ENCODE measurements at regions not wholly inside any gene's neighbourhood (a gene's known extent, or its start where the extent isn't known, plus 50 kb on each side); places are given as distances from the start of the nearest gene placed in this dataset.

- DNase-seq (ENCODE audit: low read depth, low spot score), result no peak
Measured at GRCh38 chr11:127649071-127649470, 648.5 kb upstream of the KIRREL3 start.

DNA sequence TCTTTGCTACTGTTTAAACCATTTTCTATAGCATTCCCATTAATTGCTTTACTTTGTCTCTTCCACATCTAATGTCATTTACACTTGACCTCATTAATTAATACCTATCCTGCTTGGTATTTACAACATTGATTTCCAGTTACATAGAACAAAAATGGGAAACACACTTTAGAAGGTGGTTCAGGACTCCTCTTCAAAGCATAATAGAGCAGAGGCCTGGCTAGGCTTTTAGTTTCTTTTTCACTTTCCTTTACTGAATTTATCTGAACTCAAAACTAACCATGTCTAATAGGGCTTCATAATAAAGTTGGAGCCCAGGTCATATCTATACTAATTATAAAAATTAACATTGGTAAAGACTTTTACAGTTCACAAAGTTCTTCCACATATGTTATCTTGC is 648.0 kb upstream of the KIRREL3 start:
- DNase-seq (ENCODE audit: low read depth, low spot score), result no peak

- no peak for DNase-seq (ENCODE audit: low read depth, low spot score)
Measured at GRCh38 chr11:127644366-127644765, 643.8 kb upstream of the KIRREL3 start.

- no peak for DNase-seq (ENCODE audit: low read depth, low spot score)
Measured at GRCh38 chr11:127643268-127644058, 642.9 kb upstream of the KIRREL3 start.

DNA sequence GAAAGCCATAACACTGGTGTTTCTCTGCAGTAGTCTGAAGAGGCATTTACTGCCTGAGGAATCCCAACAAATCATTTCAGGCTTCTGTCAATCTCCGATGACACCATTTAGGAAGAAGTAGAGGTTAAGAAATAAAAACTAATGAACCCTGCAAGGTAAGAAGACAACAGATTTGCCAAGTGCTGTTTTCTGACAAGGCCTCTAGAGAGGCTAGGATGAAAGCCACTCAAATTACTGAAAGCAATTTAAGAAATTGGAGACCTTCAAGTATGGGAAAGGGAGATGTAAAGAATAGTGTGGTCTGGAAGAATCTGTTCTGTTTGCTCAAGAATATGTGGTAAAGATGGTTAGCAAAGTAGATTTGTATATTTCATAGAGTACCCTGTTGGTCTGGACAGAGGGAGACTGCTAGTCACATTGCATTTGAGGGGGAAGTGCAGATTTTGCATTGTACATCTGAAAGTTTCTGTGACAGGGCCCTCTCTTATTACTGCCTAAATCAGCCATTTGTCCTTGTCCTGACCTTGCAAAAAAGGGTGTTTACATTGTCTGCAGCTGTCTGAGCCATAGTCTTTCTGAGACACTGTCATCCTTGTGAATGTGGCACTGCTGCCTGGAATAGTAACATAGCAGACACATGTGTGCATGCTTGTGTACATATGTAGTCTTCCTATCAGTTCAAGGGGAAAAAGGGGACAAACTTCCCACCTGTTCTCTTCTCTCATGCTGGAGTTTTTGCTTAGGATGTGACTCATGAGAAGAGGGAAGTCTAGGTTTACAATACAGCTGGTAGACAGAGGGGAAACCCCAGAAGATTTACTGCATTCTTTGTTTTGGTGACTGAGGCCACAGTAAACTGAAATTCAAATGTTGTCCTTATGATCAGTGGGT is 640.2 kb upstream of the KIRREL3 start:
- peak; percentile 57 for DNase-seq (ENCODE audit: low read depth, low spot score)

DNA sequence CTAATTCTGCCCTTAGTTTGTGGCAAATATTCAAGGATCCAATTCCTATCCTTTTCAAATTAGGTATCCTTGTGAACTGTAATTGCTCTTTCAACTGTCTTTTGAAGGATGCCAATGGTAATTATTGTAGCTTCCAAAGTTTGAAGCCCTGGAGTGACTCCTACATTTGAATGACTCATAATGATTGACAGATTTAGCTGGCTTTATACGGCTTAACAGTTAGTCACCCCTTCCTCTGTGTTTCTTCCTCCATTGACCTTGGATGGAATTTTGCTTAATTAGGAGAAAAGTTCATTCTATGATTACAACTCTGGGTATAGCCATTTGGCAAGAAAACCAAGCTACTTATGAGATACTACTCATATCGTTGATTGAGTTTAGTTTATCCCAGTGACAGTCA is 639.3 kb upstream of the KIRREL3 start:
- DNase-seq (ENCODE audit: low read depth, low spot score), result peak; percentile 68

DNA sequence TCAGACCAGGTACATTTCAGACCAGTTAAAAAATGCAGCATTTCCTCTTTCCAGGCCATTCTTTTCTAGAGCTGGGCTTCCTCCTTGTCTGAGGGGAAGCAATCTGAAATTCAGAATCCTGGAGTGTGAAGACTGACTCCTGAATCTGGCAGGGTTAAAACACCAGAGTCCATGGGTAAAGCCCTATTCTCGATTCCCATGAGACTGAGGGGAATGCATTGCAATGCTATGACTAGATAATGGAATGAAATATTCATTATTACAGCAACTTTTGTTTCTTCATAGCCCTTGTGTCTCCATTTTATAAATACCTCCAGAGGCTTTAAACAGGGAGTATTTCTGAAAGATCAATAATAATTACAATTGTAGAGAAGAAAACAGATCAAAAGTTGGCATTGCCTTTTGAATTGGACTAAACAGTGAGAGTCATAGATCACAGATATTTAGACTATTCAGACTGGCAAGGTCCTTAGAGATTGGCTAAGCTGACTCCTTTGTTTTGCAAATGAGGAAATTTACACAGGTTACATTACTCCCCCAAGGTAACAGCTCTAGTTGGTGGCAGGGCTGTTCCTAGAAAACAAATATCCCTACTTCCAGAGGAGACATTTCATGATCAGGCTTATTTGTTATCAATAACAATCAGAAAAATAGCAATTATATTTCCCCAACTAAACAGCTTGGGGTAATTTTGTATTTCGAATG is 632.6 kb upstream of the KIRREL3 start:
- DNase-seq (ENCODE audit: low read depth, low spot score), result no peak

DNA sequence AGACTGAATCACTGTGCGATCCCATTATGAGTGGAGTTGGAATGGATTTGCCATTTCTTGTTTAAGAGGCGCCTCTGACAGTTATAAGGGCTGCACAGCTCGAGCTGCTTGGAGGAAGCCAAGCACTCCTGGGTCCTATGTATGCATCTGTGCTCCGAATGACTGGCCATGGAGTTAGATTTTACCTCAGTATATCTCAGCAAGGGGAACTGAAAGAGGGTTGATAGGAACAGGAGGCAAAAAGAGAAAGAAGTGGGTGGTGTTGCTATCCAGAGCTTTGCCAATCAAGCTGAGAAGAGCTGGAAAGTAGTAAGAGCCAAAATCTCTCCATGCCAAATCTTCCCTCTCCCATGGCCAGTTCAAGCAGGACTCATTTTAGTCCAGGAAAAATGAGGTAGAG is 632.0 kb upstream of the KIRREL3 start:
- no peak for DNase-seq (ENCODE audit: low read depth, low spot score)

DNA sequence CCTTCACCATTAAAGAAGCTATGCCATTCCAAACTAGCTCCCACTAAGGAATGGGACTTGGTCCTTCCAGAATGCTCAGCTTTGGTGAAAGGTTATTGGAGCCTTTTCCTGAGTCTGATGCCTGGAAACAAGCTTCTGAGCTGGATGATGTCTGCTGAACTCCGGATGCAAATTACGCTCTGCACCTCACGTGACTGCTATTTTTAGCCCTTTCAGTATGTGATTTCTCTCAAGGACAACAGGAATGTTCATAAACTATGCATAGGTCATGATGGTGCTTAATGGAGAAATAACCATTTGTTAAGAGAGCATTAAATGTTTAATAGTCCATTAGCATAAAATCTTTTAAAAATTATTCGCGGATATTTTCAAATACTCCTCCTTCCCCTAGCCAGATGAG is 631.4 kb upstream of the KIRREL3 start:
- DNase-seq (ENCODE audit: low read depth, low spot score), result no peak

- no peak for DNase-seq (ENCODE audit: low read depth, low spot score)
Measured at GRCh38 chr11:127629200-127629599, 628.6 kb upstream of the KIRREL3 start.

DNA sequence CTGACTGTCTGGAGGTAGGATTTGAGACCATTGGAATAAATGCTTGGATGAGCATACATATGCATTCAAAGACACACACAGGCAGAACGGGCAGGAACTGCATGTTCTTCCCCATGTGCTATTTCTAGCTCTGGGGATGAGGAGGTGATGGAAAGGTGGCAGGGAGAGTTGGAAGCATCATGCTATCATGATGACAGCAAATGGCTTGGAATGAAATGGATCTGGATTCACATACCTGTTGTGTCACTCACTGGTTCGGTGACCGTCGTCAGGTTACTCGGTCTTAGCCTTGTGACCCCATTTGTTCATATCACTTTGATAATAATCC is 627.9 kb upstream of the KIRREL3 start:
- no peak for DNase-seq (ENCODE audit: low read depth, low spot score)

DNA sequence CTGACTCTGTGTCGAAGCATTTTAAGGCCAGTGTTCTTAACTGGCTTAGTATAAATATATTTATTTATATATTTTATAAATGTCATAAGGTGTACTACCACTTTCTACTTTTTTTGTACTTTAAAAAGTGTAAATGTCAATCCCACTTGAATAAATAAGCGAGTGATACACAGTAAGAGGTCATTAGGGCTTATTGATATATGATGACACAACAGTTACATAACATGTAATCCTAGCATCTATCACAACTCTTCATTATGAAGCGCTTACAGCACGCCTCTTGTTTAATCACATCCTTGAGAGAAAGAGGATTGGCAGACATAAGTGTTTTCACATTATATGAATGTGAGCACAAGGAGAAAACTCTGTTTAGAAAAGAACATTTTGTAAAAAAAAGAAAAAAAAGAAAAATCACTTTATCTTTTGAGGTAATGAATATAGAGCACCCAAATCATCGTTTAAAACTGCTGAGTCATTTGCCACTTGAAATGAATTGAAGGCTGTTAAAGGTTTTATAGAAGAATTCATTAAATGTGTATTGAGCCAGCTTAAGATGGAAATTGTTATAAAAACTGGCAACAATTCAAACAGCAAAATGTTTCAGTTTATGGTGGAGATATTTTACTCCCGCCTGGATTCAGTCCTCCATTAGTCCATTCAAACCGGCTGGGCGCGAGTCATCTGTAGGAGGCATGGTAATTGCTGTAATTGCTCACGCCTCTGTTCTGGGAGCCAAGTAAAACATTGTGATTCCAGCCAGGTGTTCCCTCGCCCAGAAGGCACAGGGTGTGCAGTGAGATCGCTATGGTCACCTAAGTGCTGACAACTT is 627.3 kb upstream of the KIRREL3 start:
- peak; percentile 52 for DNase-seq (ENCODE audit: low read depth, low spot score)

- no peak for DNase-seq (ENCODE audit: low read depth, low spot score)
Measured at GRCh38 chr11:127627204-127627603, 626.6 kb upstream of the KIRREL3 start.

GRCh38 chr11:127625402-127625801 is 624.8 kb upstream of the KIRREL3 start:
- no peak for DNase-seq (ENCODE audit: low read depth, low spot score)

DNA sequence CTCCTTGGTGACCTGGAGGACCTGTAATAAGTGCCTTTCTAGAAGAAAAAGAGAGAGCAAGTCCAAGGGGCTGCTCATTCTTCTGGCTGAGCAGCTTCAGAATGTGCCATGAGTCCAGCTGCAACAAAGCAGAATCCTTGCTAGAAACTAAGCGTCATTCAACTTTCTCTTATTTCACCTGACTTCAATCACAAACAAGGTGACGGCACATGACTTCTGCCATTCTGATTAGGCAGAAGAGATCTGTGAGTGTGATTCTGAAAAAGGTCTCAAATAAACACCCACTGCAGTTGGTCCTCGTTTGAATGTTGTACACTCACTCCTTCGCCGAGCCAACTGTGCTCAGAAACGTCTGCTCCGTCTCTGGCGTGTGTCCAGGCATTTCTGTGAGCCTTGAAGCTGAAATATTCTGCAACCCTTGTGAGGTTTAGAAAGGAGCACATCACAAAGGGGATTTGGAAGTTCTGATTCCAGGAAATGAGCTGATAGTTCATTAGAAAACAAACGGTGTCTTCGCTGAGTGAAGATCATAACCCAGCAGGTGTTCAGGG is 623.8 kb upstream of the KIRREL3 start:
- DNase-seq (ENCODE audit: low read depth, low spot score), result peak; percentile 73

- DNase-seq (ENCODE audit: low read depth, low spot score), result no peak
Measured at GRCh38 chr11:127622686-127623085, 622.1 kb upstream of the KIRREL3 start.

- no peak for DNase-seq (ENCODE audit: low read depth, low spot score)
Measured at GRCh38 chr11:127620671-127621070, 620.1 kb upstream of the KIRREL3 start.

DNA sequence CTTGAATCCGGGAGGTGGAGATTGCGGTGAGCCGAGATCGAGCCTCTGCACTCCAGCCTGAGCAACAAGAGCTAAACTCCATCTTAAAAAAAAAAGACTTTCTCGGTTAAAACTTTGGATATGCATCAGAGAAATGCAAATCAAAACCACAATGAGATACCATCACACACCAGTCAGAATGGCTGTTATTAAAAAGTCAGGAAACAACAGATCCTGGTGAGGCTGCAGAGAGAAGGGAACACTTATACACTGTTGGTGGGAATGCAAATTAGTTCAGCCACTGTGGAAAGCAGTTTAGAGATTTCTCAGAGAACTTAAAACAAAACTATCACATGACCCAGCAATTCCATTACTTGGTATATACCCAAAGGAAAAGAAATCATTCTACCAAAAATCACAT is 619.4 kb upstream of the KIRREL3 start:
- peak; percentile 70 for DNase-seq (ENCODE audit: low read depth, low spot score)

- no peak for DNase-seq (ENCODE audit: low read depth, low spot score)
Measured at GRCh38 chr11:127618721-127619120, 618.2 kb upstream of the KIRREL3 start.

DNA sequence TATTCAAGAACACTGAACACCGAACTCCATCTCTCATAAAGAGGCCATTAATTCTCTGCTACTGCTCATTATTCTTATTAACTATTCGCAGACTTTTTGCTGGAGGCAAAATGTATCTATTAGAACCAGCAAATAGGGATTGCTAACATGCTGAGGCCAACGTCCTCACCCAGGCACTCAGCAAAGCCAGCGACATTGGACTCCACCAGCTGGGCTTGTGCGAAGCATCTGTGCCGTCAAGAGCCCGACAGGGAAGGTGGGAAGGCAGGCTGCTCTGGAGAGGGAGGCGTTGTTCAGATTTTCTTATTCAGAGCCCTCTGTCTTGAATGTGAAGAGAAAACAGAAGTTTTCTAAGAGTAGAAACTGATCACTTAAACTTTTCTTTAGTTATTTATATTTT is 615.6 kb upstream of the KIRREL3 start:
- no peak for DNase-seq (ENCODE audit: low read depth, low spot score)

GRCh38 chr11:127612607-127613006 is 612.0 kb upstream of the KIRREL3 start:
- DNase-seq (ENCODE audit: low read depth, low spot score), result no peak
